GM18499 (cell line): ENCODE measurements at regions not wholly inside any gene's neighbourhood (a gene's known extent, or its start where the extent isn't known, plus 50 kb on each side); places are given as distances from the start of the nearest gene placed in this dataset.

Experiments used
- ATAC-seq: cut with Tn5 transposase; IDR thresholded peaks from one replicate; pipeline ENCODE4 v1.9.1; 2021; ENCODE audit warnings: moderate number of reproducible peaks; ENCODE audit not compliant: insufficient read depth, unreplicated experiment

DNA sequence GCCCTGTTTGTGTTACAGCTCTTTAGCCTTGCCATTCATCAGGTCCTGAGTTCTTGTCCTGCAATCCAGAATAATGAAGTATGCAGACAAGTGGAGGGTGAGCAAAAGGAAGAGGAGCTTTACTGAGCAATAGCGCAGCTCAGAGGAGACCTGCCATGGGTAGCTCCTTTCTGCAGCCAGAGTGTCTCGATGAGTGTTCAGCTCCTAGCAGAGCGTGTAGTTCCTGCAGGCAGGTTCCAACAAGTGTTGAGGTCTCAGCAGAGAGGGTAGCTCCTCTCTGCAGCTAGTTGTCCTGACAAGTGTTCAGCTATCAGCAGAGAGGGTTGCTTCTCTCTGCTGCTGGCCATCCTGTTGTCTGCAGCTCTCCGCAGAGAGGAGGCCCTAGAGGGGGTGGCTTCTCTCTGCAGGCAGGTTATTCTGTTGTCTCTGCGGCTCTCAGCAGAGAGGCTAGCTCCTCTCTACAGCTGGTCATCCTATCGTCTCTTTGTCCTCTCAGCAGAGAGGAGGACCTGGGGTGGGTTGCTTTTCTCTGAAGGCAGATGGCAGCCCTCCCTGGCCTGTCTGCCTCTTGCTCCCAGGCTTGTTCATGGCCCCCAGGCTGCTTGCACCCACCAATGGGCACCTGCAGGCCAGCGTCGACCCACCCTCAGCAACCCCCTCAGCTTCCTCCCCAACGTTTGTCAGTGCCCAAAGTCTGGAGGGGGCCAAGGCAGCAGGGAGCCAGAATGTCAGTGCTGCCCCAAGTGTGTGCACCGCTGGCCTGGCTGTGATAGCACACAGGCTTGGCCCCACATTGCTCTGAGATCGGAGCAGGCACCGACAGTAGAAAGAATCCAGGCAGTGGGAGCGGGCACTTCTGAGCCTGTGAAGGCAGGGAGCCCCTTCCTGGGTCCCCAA, 112.5 kb upstream of the RUNX3 start:
- no peak for ATAC-seq

DNA sequence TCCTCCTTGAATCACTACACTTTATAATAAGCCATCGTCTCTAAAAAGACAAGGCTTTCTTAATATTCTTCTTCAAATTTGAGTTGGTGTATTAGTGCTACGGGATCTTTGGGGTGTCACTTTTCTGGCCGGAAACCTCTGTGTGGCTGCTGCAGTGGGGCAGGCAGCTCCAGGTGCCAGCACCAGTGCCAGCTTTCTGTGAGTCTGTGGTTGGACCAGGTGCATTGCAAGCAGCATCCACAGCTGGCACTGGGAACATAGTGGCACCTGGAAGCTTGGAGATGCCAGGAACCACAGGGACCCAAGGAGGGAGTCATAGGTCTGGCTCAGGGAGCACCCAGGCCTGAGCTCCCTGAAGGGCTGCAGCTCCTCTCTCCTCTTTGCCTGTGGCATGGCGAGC, 111.8 kb upstream of the RUNX3 start:
- ATAC-seq, result no peak

DNA sequence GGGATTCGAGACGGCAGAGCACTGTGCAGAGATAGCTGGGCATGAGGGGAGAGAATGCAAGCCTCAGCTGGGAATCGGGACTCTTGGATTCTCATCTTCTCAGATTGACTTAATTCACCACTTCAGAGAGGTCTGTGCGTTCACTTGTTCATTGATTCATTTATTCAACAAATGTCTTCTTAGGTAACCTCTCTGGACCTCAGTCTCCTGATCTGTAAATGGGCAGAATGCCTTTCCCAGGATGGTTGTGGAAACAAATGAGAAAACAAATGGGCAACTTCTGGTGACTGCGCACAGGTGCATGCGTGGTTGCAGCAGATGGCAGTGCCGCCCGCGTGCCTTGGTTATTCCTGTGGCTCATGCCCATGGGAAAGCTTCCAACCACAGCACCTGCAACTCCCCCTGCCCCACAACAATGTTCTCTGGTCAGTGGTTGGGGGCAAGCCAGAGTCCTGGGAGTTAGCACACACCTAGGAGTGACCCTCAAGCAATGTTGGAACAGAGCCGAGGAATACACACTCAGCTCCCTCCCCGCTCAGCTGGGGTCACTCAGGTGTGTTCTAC, 110.1 kb upstream of the RUNX3 start:
- no peak for ATAC-seq

- ATAC-seq, result no peak
These were observed 109.2 kb upstream of the RUNX3 start for GRCh38 chr1:25039229-25039628.

GRCh38 chr1:25038699-25039098, 108.6 kb upstream of the RUNX3 start:
- ATAC-seq, result no peak

DNA sequence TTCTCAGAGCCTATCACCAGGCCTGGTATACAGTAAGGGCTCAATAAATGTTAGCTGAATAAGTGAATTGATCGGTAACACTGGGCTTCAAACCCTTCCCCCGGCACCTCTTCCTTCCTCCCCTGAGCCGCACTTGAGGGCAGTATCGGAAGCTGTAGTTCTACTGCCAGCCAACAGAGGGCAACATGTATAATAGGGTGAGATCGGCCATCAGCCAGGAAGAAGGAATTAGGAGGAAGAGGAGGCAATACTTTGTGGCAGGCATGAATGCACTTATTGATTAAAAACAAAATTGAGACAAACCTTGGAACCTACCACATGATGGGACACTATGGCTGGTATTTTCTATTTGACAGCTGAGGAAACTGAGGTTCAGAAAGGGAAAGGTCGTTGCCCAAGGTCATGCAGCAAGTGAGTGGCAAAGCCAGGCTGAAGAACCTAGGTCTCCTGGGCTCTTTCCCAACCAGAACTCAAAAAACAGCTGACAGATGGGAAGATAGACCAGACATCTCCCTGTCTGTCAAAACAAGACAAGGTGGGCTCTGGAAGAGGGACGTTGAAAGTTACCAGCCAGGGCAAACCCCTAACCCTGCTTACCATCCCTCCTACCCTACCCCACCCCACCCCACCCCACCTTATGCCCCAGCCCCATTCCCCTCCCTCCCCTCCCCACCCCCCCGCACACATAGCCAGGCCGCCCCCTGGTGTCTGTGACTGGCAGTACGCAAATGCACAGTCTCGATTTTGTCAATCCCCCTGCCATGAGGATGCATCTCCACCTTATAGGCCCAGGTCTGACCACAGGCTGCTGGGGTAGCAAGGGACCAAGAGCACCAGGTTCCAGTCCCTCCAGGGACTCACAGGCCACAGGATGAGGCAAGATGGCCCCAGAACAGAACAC, 107.3 kb upstream of the RUNX3 start:
- ATAC-seq, result no peak

- ATAC-seq, result no peak
These were observed 106.1 kb upstream of the RUNX3 start for GRCh38 chr1:25036117-25036546.

GRCh38 chr1:25035523-25036116, 105.5 kb upstream of the RUNX3 start:
- ATAC-seq, result no peak

DNA sequence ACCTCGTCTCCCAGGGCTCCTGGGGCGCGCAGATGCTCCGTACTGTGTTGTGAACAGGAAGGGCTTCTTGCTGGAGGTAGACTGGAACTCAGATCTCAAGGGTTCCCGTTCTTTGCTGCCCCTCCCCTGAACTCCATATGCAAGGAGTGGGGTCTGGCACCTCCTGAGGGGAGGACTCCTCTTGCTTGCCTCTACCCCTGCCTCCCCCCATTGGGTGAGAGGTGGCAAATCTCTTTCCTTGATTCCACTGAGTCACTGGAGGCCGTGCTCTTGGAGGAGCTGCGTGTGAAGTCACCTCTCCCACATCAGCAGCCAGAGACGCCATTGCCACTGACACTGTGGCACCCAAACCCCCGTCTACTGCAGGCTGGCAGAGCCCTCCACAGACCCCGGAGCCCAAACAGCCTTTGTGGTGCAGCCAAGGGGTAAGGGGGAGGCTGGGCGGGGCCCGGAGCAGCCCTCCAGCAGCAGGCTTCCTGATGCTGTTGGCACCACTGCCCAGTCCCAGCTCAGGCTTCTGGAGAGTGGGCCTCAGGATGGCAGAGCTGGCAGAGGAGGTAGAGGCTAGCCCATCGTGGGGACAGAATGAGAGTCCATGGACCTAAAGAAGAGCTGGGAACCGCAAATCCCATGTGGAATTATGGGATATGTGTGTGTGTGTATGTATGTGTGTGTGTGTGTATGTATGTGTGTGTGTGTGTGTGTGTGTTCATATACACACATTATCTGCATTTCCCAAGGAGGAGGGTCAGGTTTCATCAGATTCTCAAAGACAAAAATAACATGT, 104.9 kb upstream of the RUNX3 start:
- ATAC-seq, result no peak

DNA sequence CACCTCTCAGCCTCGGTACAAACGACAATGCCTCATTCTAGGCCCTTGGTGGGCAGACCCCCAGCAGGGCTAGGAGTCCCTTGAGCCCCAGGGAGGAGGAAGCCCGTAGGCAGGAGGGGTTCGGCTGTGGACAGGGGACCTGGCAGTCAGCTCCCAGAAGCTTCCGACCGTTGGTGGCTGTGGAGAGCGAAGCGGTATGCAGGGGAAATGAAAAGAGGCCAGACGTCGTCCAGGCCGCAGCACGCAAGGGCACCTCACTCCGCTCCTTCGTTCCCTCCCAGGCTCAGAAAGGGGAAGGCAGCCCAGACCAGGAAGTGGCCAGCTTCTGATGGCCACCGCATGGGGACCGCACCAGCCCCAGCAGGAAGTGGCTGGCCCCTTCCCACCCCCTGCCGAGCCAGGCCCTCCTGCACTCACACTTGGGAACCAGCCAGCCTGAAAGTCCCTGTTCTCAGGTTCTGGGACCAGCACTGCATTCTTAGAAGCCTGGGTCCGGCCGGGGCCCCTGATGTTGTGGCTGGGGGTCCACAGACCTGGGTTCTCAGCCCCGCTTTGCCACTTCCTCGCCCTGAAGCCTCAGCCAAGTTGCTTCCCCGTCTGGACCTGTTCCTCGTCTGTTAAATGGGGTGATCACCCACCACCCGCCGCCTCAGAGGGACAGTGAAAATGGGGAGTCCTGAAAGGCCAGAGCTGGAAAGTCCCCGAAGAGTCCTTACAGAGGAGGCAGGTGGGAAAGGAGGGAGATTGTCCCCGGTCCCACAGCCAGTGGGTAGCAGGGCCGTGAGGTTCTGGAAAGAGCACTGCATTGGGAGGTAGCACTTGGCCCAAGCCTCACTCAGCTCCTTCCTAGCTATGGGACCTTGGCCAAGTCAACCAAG, 104.0 kb upstream of the RUNX3 start:
- ATAC-seq, result no peak

- ATAC-seq, result no peak
These were observed 103.2 kb upstream of the RUNX3 start for GRCh38 chr1:25033030-25033827.

DNA sequence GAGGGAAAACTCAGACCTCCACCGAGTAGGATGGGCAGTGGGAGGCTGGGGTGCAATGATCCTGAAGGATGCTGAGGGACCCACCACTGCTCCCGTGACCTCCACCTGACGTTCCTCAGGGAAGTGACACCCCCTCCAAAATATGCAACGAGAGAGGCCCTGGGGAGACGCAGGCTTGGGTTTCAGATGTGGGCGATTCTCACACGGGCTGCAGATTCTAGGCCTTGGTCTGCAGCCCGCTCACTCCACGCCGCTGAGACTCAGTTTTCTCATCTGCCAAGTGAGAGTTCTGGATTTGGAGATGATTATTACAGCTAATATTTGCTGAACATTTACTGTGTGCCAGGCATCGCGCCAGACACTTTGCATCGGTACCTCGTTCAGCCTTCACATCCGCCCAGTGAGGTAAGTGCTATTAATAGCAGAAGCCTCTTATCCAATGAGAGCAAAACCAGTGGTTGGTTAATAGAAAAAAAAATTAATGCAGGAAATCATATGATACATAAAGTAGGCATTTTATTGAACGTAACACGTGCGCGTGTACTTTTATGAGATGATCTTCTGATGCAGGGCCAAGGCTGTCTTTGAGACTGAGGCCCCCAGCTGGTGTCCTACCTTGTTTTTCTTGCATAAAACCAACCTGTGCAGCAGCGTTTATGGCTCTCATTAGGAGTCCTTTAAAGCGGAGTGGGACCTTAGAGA, 102.0 kb upstream of the RUNX3 start:
- ATAC-seq, result no peak

DNA sequence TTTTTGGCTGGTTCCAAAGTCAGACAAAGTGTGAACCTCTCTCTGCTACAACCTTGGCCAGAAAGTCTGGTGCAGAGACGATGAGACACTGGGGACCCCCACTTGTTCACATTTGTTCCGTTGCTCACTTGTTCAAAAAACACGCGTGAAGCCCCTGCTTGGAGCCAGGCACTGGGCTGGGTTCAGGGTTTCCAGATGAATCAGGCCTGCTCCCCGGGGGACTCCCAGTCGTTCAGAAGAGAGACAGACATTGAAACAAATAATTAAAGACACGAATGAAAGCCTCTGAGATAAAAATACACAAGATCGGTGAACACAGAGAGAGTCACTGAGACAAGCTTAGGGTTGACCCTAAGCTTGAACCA, 101.5 kb upstream of the RUNX3 start:
- ATAC-seq, result no peak

- ATAC-seq, result no peak
These were observed 100.9 kb upstream of the RUNX3 start for GRCh38 chr1:25030674-25031589.

- ATAC-seq, result no peak
These were observed 99.9 kb upstream of the RUNX3 start for GRCh38 chr1:25030012-25030411.

DNA sequence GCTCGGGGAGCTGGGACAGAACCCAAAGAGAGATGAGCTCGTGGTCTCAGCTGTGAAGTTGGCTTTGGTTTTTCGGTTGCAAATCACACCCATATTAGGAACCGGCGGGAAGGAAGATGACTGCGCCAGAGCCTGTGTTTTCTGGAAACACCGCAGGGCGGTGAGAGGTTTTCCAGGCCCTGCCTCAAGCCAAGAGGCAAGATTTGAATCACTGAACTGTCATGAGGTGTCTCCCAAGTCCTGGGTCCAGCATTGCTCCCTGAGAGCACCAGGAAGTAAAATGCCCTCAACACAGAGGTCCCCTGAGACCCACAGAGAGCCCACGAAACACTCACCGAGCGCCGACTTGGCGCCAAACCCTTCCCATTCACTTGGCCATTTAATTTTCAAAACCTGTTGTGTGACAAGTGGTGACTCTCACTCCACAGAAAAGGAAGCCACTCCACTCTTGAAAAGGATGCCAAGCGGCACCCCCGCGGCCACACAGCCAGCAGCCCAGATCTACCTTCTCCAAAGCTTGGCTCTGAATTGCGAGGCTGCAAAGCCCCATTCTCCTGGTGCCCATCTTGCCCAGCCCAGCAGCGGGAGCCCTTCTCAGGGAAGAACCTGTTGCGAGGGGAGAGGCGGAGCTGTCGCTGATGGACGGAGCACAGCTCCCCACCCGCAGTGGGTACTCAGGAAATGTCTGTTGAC, 99.0 kb upstream of the RUNX3 start:
- no peak for ATAC-seq
